MCF 10A (cell line): ENCODE measurements at regions not wholly inside any gene's neighbourhood (a gene's known extent, or its start where the extent isn't known, plus 50 kb on each side); places are given as distances from the start of the nearest gene placed in this dataset.

Source experiments
- BruUV-seq: library from RNA; stranded (reverse); fragments of 400-500 nt; replicated peaks from 2 replicates; lab custom pipeline; 2021; lab: Mats Ljungman, UMichigan
- CTCF ChIA-PET: fragments of 300-600 bp; sonication (Branson Sonifier 250); formaldehyde crosslinking; extraction: SDS; loops from one replicate; lab custom pipeline; 2021; ENCODE audit warnings: antibody characterized with exemption, inconsistent platforms; lab: Yijun Ruan, JAX
- POLR2A ChIA-PET: fragments of 300-600, 350-650 bp; sonication (Branson Sonifier 250); formaldehyde crosslinking; extraction: SDS; loops from one replicate; lab custom pipeline; 2020; ENCODE audit warnings: antibody characterized with exemption, inconsistent platforms; lab: Yijun Ruan, JAX
- DNase-seq: peaks from one replicate; pipeline ENCODE4 v3.0.0-alpha.2; 2018; ENCODE audit not compliant: unreplicated experiment
- H3K27ac Mint-ChIP-seq: one replicate; pipeline ENCODE4 v1.8.0; 2022; ENCODE audit warnings: mild to moderate bottlenecking, low read depth, mixed read lengths; ENCODE audit not compliant: unreplicated experiment
- H3K27me3 Mint-ChIP-seq: one replicate; pipeline ENCODE4 v1.8.0; 2022; ENCODE audit warnings: mixed read lengths; ENCODE audit not compliant: insufficient read depth, unreplicated experiment
- H3K36me3 Mint-ChIP-seq: one replicate; pipeline ENCODE4 v1.8.0; 2022; ENCODE audit warnings: mild to moderate bottlenecking, moderate library complexity, mixed read lengths; ENCODE audit not compliant: insufficient read depth, unreplicated experiment
- H3K4me1 Mint-ChIP-seq: one replicate; pipeline ENCODE4 v1.8.0; 2022; ENCODE audit warnings: mixed read lengths; ENCODE audit not compliant: insufficient read depth, unreplicated experiment
- H3K4me3 Mint-ChIP-seq: one replicate; pipeline ENCODE4 v1.8.0; 2022; ENCODE audit warnings: mild to moderate bottlenecking, moderate library complexity, mixed read lengths; ENCODE audit not compliant: unreplicated experiment
- H3K9me3 Mint-ChIP-seq: one replicate; pipeline ENCODE4 v1.8.0; 2022; ENCODE audit warnings: mixed read lengths; ENCODE audit not compliant: unreplicated experiment
- CTCF ChIP-seq: fragments of 200-600 bp; IDR thresholded peaks from one replicate; pipeline ENCODE4 v1.8.0; 2022; ENCODE audit warnings: antibody characterized with exemption, mild to moderate bottlenecking; ENCODE audit not compliant: unreplicated experiment
- intact Hi-C: fragments of 100-400 bp; cut with micrococcal nuclease; formaldehyde crosslinking; loops from 2 replicates; pipeline ENCODE4 v1.14.1; 2022

DNA sequence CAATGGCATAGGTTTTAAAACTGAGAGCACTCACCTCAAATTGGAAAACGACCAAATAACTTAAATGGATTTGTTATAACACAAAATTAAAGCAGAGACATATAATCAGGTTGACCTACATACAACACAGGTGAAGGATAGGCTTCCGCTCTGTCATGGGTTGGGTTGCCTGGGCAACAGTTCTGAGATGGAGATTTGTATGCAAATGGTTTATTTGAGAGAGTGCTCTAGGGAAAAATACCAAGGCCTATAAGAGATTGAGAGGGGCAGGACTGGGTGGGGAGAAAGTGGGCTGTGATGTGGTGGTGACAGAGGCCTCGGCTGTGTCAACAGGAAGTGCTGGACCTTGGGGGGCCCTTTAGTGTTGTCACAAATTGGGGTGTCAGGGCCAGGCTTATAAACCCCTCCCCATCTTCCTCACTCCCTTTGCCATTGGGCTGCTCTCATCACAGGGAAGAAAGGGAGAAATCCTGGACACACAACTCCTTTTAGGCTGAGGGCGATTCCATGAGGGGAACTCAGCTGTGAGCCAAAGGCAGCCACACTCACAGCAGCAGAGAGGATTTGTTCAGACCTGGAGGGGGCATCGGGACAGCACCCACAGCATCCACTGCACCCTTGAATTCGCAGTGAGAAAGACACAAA is 105.4 kb upstream of the LYZL1 start:
- no peak for TF ChIP-seq CTCF
- Mint-ChIP-seq H3K9me3 (no peaks in the 10 kb centered on the region), H3K27ac (no peak overlapping the region), H3K4me1 (no peaks in the 10 kb centered on the region), H3K27me3 (peaks cover 46% of the 10 kb centered on the region), H3K4me3 (no peak overlapping the region), H3K36me3 (no peaks in the 10 kb centered on the region)
- no peak for DNase-seq
- intact Hi-C loops, result no loop called here
- BruUV-seq, result no TSS peak
- ChIA-PET CTCF (no interaction called here), POLR2A (no interaction called here)

DNA sequence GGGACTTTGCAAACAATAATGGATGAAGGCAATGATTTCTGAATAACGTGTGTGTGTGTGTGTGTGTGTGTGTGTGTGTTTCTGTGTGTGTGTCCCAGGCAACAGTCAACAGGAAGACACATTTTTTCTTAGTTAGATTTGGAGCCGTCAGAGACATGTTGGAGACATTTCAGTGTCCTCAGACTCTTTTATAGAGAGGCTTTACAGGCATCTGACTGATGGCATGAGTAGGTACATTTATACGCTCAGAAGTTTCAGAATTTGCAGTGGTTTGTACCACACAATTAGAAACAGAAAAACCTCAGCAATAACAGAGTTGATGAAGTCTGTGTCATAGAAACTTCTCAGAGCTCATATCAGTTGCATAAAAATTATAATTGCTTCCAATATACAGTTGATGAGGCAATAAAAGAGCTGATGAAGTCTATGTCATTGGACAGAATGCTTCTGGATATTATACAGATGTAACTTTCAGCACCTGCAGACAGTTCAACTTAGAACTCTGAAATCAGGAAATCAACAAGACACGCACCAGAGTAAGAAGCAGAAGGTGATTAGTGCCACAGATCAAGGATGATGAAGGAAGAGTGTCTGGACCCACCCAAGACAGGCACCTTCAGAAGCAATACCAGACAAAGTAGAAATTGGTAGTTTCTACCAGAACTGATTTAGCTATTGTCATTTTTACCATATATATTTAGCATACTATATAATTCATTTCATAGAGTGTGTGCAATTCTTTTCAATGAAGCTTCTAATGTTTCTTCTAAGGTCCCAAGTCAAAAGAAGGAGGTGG is 104.5 kb upstream of the LYZL1 start:
- DNase-seq, result no peak
- no peaks in the 10 kb centered on the region for H3K36me3 Mint-ChIP-seq
- no peak overlapping the region for H3K4me3 Mint-ChIP-seq
- H3K9me3 Mint-ChIP-seq, result no peaks in the 10 kb centered on the region
- TF ChIP-seq CTCF, result no peak
- no peak overlapping the region for H3K27ac Mint-ChIP-seq
- ChIA-PET CTCF (interaction anchor here (0.6 kb wide), 1 partner anchor 98 kb away, joined by 3 read pairs; no protein-coding TSS in a partner anchor), POLR2A (no interaction called here)
- BruUV-seq, result no TSS peak
- peaks cover 44% of the 10 kb centered on the region for H3K27me3 Mint-ChIP-seq
- H3K4me1 Mint-ChIP-seq, result no peaks in the 10 kb centered on the region
- intact Hi-C loops, result no loop called here

- no peak for DNase-seq
- Mint-ChIP-seq H3K36me3 (no peaks in the 10 kb centered on the region), H3K4me3 (no peak overlapping the region), H3K27me3 (peaks cover 44% of the 10 kb centered on the region), H3K27ac (no peak overlapping the region), H3K9me3 (no peaks in the 10 kb centered on the region), H3K4me1 (no peaks in the 10 kb centered on the region)
- ChIA-PET POLR2A (no interaction called here), CTCF (interaction anchor here (0.6 kb wide), 1 partner anchor 99 kb away, joined by 3 read pairs; no protein-coding TSS in a partner anchor)
- BruUV-seq, result no TSS peak
- TF ChIP-seq CTCF, result no peak
- intact Hi-C loops, result no loop called here
These were observed 103.8 kb upstream of the LYZL1 start for GRCh38 chr10:29185050-29185449.

GRCh38 chr10:29186221-29186620 is 102.6 kb upstream of the LYZL1 start:
- no peak overlapping the region for H3K27ac Mint-ChIP-seq
- H3K27me3 Mint-ChIP-seq, result peaks cover 32% of the 10 kb centered on the region
- TF ChIP-seq CTCF, result no peak
- BruUV-seq, result no TSS peak
- no peak for DNase-seq
- CTCF ChIA-PET, result no interaction called here
- no peak overlapping the region for H3K4me3 Mint-ChIP-seq
- no peaks in the 10 kb centered on the region for H3K9me3 Mint-ChIP-seq
- H3K36me3 Mint-ChIP-seq, result no peaks in the 10 kb centered on the region
- intact Hi-C loops, result no loop called here
- no peaks in the 10 kb centered on the region for H3K4me1 Mint-ChIP-seq
- POLR2A ChIA-PET, result no interaction called here
